HG03521 (cell line): ENCODE measurements at regions not wholly inside any gene's neighbourhood (a gene's known extent, or its start where the extent isn't known, plus 50 kb on each side); places are given as distances from the start of the nearest gene placed in this dataset.

Source experiments
- ATAC-seq: cut with Tn5 transposase; IDR thresholded peaks from one replicate; pipeline ENCODE4 v1.9.1; 2021; ENCODE audit warnings: mild to moderate bottlenecking, moderate library complexity; ENCODE audit not compliant: unreplicated experiment

DNA sequence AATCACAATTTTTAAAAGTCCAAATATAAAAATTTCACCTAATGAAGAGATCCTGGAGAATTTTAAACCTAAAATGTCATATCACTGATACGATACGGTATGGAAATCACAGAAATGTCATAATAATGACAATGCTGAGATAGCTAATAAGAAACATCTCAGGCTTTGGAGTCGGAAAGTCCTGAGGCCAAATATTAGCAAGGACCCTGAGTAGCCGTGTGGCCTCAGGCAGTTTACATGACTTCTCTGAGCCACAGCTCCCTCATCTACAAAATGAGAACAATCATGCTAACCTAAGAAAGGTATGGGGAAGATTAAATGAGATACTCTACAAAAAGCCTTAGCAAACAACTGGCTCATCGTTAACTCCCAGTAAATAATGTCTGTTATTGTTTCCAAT is 100.9 kb upstream of the NEBL start:
- ATAC-seq: no peak

DNA sequence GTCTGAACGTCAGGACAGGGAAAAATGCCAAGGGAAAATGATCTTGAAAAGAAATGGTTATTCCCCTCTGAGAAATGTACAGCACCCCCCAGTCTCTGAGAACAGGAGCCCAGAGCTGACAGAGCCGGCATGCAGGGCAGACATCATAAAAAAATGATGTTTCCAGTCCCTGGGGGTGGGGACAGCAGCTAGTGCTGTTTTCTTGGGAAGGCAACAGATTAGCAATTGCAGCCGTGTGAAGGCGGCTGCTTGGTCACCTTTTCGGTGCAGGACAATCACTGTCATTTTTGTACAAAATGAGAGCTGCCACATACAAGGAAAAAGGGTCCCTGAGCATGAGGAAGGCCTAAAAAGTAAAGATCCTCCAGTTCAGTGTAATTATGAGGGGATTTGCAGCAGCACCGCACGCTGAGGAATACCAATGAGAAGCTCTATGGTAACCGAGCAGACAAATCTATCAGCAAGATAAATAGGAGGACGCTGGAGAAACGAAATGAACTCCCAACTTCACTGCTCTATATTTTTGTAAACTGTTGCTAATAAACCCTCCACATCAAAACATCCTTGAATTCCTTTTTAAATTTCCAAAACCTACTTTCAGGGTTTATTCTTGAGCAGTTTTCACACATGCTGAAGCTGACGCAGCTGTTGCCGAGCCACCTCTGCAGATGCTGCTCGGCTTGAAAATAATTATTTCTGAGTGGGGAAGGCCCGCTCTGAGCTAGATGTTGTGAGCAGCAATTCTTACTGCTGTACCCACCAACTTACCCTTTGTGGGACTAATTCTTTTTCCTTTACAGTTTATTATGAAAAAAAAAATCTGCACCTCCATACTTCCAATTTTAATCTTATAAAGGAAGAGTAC is 98.2 kb upstream of the NEBL start:
- ATAC-seq: no peak

DNA sequence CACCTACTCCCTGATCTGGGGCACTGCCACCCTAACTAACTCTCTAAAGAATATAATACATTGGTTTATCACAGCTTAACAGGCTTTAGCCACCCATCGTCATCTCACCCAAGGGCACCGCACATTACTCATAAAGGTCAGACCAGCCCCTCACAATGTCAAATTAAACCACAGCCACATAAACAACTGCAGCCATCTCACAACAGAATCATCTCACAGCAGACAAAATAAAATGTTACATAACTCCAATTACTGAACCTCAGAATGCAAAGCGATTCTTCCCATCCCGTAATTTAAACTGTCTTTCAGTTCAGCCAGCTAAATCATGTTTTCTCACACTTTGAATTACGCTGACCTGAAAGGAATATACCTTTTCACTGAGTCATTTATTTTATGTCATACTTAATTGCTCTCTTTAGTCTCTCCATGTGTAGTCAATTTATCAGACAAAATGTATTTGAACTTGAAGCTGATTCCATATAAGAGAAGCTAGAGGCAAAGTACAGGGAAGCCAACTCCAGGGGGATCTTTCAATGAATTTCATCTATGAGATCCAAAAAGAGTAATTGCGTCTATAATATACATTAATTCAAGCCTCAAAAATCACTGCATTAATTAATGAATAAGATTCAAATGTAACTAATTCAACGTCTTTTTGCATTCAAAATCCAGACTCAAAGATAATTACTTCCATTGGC is 96.9 kb upstream of the NEBL start:
- no peak for ATAC-seq

DNA sequence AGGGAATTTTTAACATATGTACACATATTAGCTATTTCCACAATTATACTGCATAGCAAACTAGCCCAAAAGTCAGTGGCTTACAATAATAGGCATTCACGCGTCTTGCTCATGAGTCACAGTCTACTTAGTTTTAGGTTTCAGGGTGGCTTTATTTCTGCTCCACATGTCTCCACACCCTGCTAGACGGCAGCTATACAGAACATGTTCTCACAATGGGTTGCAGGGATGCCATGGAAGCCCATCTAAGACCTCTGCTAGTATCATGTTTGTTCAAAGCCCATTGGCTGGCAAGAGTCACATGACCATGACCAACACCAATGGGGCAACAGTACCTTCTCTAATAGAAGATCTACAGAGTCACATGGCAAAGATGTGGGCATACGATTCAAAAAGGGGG is 96.3 kb upstream of the NEBL start:
- no peak for ATAC-seq

DNA sequence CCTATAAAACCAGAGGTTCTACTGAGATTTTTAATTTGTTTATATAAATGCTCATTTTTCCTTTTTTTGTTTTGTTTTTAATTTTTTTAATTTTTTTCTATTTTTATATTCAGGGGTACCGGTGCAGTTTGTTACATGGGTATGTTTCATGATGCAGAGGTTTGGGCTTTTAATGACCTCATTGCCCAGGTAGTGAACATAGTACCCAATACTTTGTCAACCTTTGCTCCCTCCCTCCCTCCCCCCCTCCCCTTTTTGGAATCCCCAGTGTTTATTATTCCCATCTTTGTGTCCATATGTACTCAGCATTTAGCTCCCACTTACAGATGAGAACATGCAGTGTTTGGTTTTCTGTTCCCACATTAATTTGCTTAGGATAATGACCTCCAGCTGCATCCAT is 94.4 kb upstream of the NEBL start:
- no peak for ATAC-seq

DNA sequence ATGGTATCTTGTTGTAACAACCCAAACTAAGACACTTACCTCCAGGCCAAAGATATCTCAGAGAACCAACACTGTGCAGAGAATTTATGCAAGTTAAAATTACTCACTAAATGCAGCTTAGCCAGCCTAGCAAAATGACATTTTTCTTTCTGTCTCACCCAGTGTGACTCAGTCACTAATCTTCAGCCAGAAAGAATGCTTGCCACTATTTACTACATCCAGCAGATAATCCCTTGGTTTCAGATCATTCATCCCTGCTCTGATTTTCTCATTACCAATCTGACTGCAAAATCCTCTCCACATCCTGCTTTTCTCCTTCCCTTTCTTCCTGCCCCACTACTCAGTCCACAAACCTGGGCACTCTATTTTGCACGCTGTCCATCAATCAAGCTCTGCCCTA is 93.5 kb upstream of the NEBL start:
- no peak for ATAC-seq

DNA sequence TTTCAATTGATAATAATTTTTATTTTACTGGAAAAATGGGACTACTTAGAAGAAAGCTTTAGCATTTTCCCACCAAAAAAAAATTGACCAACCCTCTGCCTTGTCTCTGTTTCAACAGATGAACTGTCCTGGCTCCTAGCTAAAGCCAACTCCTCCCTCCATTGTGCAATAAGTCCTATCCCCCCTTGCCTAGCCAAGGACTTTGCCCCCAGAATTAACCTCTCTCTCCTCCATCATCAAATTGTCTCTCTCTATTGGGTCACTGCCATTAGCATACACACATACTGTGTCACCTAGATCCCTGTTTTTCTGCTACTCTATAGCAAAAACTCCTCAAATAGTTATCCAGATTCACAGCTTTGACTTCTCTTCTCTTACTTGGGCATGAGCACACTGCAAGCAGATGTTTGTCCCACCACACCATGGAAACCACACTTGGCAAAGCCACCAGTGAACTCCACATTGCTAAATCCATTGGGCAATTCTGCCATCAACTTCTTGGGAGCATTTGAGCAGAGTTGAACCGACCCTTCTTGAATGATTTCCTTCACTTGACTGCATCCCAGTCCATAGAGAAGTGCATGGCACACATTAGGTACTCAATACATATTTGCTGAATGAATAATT is 91.4 kb upstream of the NEBL start:
- no peak for ATAC-seq

DNA sequence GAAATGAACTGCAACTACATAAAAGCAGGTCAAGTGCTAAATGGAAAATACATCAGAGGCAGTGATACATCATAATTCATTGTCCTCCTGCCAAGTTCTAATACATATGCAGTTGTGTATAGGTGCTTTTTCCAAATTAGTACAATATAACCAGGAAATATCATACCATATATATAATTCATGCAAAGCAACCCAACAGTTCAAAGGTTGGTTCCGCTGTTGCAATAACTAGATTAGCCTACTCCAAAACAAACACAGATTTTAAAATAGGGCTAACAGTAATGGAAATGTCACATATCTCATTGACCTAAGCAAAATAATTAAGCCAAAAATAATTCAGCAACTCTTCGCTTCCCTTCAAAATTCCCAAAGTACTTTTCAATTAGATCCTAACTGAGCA is 88.9 kb upstream of the NEBL start:
- ATAC-seq: no peak

DNA sequence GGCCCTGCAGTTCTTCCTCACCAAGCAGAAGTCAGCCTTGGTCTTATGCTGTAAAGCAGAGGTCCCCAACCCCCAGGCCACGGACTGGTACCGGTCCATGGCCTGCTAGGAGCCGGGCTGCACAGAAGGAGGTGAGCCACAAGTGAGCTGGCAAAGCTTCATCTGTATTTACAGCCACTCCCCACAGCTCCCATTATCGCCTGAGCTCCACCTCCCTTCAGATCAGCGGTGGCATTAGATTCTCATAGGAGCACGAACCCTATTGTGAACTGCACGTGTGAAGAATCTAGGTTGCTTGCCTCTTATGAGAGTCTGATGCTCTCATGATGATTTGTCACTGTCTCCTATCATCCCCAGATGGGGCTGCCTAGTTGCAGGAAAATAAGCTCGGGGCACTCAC is 87.6 kb upstream of the NEBL start:
- ATAC-seq: no peak

DNA sequence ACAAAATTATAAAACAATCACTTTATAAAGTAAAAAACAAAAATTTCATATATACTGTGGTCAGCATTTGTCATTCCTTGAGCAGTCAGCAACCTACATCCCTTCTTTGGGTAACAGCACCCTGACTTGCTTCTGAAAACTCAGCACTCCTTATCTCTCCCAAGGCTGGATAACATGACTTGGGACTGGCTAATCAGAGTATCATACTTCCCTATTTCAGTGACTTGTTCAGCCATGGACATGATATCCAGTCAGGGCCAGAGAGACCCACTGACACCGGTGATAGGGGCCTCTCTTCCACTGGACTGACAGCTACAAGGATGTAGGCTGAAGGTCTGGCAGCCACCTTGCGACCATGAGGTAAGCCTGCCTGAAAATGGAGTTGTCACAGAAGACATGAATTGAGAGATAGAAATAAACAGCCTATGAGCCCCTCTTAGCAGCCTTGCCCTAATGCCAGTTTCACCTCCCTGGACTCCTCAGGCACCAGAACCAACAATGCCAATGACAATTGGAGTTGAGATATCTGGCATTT is 84.4 kb upstream of the NEBL start:
- no peak for ATAC-seq

DNA sequence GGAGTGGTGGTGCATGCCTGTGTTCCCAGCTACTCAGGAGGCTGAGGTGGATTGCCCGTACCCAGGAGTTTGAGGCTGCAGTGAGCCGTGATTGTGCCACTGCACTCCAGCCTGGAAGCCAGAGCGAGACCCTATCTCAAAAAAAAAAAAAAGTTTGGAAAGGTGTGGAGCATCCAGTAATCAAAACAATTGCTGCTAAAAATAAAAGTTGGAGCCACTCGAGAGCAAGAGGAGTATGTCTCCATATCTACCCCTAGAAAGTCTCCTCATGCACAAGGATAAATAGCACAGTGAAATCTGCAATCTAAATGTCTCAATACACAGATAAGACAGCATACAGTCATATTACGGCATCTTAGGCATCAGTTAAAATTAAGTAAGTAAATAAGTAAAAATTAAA is 81.5 kb upstream of the NEBL start:
- no peak for ATAC-seq

DNA sequence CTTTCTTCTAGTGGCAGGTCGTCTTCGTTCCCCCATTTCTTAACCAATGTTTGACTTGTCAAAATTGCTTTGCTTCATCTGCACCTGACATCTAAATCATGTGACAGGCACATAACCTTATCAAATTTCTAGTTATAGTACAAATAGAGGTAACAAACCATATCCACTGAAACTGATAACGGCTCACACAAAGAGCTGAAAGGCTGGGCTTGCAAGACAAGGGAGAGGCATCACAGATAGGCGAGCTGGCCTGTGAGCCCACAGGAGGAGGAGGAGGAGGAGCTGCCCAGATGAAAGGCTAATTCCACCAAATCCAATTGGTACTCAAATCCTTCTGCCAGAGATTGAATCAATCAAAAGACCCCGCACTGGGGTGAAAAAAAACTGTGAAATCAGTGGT is 80.2 kb upstream of the NEBL start:
- ATAC-seq: no peak

DNA sequence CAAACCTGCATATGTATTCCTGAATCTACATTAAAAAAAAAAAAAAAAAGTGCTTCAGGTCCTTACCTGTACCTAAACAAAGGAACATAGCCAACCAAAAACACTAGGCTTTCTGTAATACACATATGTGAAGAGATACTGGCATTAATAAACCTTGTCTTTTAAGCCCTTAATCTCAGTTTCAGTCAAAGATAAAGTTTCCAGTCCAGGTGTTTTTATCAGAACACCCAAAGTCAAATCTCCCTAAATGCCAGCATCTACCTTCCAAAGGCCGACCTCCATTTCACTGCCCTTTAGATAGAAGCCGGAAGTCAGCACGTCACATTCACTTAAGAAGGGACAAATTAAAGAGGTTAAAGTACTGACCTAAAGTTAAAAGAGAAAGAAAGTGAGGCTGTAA is 79.8 kb upstream of the NEBL start:
- ATAC-seq: no peak

DNA sequence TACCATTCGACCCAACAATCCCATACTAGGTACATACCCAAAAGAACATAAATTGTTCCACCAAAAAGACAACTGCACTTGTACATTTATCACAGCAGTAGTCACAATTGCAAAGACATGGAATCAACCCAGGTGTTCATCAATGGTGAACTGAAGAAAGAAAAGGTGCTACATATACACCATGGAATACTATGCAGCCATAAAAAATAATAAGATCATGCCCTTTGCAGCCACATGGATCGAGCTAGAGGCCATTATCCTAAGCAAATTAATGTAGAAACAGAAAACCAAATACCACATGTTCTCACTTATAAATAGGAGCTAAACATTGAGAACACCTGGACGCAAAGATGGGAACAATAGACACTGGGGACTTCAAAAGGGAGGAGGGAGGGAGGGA is 79.3 kb upstream of the NEBL start:
- ATAC-seq: no peak

DNA sequence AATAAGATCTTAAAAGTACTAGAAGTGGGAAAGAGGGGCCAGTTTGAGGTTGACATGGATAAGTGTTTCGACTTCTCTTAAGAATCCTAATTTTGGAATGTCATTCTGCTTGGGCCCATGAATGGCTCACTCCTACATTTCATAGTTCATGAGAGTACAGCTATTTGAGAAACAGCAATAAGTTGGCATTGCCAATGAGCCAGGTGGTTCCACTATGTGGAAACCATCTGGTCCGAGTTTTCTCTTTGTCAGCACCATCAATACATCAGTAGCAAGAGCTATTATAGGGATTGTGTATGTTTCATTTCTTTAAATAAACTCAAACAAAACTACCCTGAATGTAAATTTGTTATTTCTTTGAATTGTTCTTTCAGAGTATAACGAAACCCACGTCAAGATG is 78.1 kb upstream of the NEBL start:
- no peak for ATAC-seq

DNA sequence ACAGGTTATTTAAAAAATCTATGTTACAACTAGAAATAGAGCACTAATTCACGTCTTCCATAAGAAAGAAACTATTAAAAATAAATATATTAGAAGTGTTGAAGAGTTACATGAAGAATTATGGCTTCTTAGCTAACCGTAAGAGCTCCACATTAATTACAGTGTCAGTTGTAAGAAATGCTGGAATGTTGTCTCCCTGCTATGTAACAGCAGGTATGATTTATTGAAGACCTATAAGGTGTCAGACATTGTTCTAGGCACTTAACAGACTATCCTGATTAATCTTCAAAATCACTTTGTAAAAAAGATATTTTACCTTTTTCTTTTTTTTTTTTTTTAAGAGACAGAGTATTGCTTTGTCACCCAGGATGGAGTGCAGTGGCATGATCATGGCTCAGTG is 75.8 kb upstream of the NEBL start:
- no peak for ATAC-seq

DNA sequence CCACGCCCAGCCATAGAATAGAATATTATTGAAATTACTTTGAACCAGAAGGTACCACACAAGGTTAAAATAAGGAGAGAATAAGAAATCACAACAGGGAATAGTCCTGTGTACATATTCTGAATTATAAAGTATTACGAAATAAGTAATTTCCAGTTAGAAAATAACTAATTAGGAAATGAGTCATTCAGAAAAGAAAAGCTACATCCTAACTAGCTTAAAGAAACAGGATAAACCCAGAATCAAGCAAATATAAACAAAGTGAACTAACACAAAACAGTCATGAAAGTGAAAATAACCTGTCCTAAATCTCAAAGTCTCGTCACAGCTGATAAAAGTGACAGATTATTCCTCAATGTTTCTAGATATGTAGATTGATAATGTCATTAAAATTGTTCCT is 74.8 kb upstream of the NEBL start:
- ATAC-seq: no peak

DNA sequence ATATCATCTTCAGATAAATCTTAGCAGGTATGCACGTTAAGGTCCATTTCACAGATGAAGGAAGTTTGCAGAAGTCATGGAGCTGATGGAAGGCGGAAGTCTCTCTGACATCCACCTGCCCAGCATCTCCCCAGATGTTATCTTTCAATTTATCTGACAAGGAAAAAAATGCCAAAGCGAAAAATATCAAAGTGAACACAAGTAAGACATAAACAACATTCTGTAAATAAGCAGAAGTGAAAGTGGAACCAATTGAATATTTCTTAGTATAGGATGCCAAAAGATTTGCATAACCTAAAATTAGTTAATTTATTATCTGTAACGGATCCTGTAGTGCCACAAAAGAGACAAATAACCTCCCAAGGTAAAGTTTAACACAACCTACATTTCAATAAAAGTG is 73.6 kb upstream of the NEBL start:
- peak; percentile 97 for ATAC-seq

DNA sequence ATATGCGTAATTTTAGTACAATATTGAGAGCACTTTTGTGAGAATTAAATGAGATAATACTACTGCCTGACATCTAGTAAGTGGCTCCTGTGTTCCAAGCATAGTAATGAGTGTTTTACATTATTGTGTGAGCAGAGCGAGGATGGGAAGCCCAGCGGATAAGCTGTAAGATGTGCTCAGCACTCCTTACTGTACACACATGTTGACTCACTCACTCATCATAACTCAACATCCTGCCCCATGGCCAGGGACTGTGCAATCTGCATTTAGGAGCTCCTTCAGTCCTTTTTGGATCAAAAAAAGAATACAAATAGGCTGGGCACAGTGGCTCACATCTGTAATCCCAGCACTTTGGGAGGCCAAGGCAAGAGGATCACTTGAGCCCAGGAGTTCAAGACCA is 72.9 kb upstream of the NEBL start:
- no peak for ATAC-seq

DNA sequence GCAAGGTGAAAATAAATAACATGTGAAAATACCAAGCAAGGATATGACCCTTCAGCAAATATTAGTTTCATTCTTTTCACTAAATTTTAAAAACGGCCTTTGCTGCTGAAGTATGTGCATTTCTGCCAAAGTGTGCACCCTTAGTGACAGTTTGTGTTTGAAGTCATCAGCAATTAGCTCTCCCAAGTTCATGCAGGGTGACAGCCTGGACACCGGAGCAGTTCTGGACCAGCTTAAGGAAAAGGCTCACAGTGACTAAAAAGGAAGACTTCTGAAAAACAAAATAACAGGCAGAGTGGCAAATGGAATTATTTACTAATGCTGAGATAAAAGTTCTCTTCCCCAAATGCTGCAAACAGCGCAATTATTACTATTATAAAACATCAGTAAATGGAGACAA is 69.3 kb upstream of the NEBL start:
- ATAC-seq: no peak

DNA sequence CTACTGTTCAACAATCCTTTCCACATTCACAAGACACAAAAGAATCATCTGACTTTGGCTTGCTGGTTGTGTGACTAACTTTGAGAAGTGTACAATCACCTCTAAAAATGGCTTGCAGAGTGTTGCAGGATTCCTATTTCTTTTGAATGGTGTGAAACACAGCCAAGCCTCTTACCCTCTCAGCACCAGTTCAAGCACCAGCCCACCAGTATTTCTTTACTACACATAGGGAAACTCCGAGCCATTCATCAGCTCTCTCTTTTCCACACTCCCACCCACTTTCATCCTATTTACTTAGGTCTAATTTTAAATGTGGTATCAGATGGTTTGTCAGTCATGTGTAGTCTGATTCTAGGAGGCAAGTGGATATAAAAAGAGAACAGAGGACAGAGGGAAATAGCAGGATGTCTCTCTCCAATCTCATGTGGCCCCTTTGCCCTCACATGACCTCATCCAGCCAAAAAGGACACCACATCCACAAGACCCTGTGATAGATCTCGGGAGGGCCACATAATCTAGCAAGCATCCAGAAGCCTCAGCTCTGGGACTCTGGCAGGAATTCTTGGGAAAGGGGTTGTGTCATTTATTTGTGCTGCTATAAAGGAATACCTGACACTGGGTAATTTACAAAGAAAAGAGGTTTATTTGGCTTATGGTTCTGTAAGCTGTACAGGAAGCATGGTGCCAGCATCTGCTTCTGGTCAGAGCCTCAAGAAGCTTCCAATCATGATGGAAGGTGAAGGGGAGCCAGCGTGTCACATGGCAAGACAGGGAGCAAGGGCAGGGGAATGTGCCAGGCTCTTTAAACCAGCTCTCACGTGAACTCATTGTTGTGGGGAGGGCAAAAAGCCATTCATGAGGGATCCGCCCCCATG is 66.8 kb upstream of the NEBL start:
- ATAC-seq: no peak
